Ovary (tissue), 7 donors: ENCODE measurements at regions not wholly inside any gene's neighbourhood (a gene's known extent, or its start where the extent isn't known, plus 50 kb on each side); places are given as distances from the start of the nearest gene placed in this dataset.

Source experiments
- DNase-seq, 5 donors: peaks; one replicate each; pipeline ENCODE4 v3.0.0-alpha.2; 2019 to 2020
- H3K27ac ChIP-seq, 2 donors: fragments of 200-600 bp; one replicate each; pipeline versions ENCODE4 v1.5.1 to v1.8.0; 2019 to 2022
- H3K27me3 ChIP-seq: fragments of 200-600 bp; one replicate; pipeline ENCODE4 v1.8.0; 2022
- H3K36me3 ChIP-seq: fragments of 200-600 bp; sonication (generic); one replicate; pipeline ENCODE4 v1.5.1; 2019
- H3K4me1 ChIP-seq: one replicate; pipeline ENCODE4 v1.8.1; 2013; ENCODE audit warnings: mild to moderate bottlenecking, moderate library complexity; ENCODE audit not compliant: insufficient read depth
- H3K4me3 ChIP-seq: fragments of 200-600 bp; sonication (generic); one replicate; pipeline ENCODE4 v1.5.1; 2017
- H3K9me3 ChIP-seq, 2 donors: fragments of 200-600 bp in 1 of 2; sonication (generic) in 1 of 2; one replicate each; pipeline versions ENCODE4 v1.5.1 to v1.8.1; 2013 to 2019; ENCODE audit warnings: mild to moderate bottlenecking in 1 of 2, moderate library complexity in 1 of 2
- CTCF ChIP-seq, 3 donors: fragments of 450-650 bp in 2 of 3; fragments of 200-600 bp in 1 of 3; IDR thresholded peaks; one replicate each; pipeline versions ENCODE4 v1.5.1 to v1.8.0; 2016 to 2022; ENCODE audit warnings: antibody characterized with exemption in 3 of 3, mild to moderate bottlenecking in 1 of 3
- EP300 ChIP-seq: sonication (generic); formaldehyde crosslinking; IDR thresholded peaks from one replicate; pipeline ENCODE4 v1.6.1; 2017; ENCODE audit warnings: antibody characterized with exemption
- POLR2A ChIP-seq: fragments of 450-650 bp; IDR thresholded peaks from one replicate; pipeline ENCODE4 v1.6.1; 2017; ENCODE audit warnings: antibody characterized with exemption, mild to moderate bottlenecking, moderate library complexity
- WGBS, 3 donors: extraction: QIAGEN DNeasy Blood & Tissue Kit in 1 of 3; methylation state at CpG; one replicate each; pipeline versions ENCODE4 v1.1.5 to v1.1.7; 2013 to 2017; 5-methylcytosine and 5-hydroxymethylcytosine counted together
- intact Hi-C, 4 donors: fragments of 100-400 bp; cut with DNase I; formaldehyde crosslinking; loops; one replicate each; pipeline versions ENCODE4 v1.11.0 to v1.15.1; 2022 to 2023
- donor health status: DM: no; HTN: no; CAD: no; lungs with moderate emphysema.
- donor health status: DM: no; HTN: no; CAD: no.
- donor health status: Bipolar disorder and iron deficiency.
- donor health status: DM: no; HTN: no; CAD: no.
- donor health status: DM: yes; HTN: yes; CAD: no.

- no peak for TF ChIP-seq POLR2A
- no peak for TF ChIP-seq EP300
- TF ChIP-seq CTCF (IDR thresholded peaks at IDR 0.05): no peak
- no peak overlapping the region for H3K27ac ChIP-seq
Observed at GRCh38 chr11:62035293-62035692, 67.9 kb upstream of the FTH1 start.

GRCh38 chr11:62034036-62034338 lies 66.6 kb upstream of the FTH1 start:
- Histone ChIP-seq H3K27ac (no peak overlapping the region), H3K9me3 (no peaks in the 10 kb centered on the region), H3K27me3 (no peaks in the 10 kb centered on the region), H3K4me1 (no peaks in the 10 kb centered on the region), H3K4me3 (no peak overlapping the region), H3K36me3 (no peaks in the 10 kb centered on the region)
- intact Hi-C loops: no loop called here
- TF ChIP-seq POLR2A (no peak), CTCF (IDR thresholded peaks at IDR 0.05) (no peak), EP300 (no peak)
- WGBS, 3 donors: 78 to 95% (median 83%) methylated on average over 1 of the region's 1 CpG
- no peak for DNase-seq

More at GRCh38 chr11:62035293-62035692, 67.9 kb upstream of the FTH1 start:
- H3K36me3 ChIP-seq: no peaks in the 10 kb centered on the region
- no peaks in the 10 kb centered on the region for H3K4me1 ChIP-seq
- intact Hi-C loops: no loop called here
- no peak overlapping the region for H3K4me3 ChIP-seq
- H3K27me3 ChIP-seq: no peaks in the 10 kb centered on the region
- H3K9me3 ChIP-seq: no peaks in the 10 kb centered on the region
- no peak for DNase-seq

DNA sequence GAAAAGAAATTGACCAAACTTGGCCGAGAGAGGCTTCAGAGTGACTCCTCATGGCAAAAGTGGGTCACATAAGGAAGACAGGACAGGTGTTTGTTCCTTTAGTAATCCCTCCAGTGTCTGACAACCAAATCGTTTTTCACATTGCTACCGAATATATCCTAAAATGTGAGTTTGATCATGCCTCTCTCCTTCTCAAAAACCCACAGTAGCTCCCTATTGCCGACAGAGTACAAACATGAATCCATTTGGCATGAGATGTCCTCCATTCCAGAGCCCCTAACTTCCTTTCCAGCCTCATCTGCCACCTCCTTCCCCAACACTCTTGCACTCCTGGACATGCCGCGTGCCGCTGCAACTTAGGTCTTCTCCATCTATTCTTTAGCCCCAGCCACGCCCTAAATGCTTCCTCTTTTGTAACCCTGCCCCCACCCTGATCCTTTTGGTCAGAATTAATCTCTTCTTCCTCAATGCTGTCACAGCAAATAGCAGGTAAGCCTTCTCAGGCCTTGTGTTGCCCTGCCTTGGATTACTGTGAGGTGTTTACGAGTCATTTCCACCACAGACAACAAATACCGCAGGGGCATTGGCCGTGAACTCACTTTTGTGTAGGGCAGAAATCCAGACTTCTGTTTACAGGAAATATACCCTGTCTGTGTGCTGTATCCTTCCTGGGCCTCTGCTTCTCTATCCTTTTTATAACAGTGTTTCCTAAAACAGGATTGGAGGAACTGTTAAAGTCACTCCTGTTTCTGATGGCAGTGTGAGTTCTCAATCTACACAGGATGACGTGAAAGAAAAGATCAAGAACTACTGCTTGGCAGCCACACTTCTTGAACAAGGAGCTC lies 66.0 kb upstream of the FTH1 start:
- no peak overlapping the region for H3K27ac ChIP-seq
- no peak overlapping the region for H3K4me3 ChIP-seq
- H3K9me3 ChIP-seq: no peaks in the 10 kb centered on the region
- TF ChIP-seq EP300 (no peak), POLR2A (no peak), CTCF (IDR thresholded peaks at IDR 0.05) (no peak)
- no peaks in the 10 kb centered on the region for H3K4me1 ChIP-seq
- 65 to 77% (median 68%) methylated on average over 12 of the region's 12 CpGs for WGBS, 3 donors
- H3K27me3 ChIP-seq: no peaks in the 10 kb centered on the region
- DNase-seq: no peak
- H3K36me3 ChIP-seq: no peaks in the 10 kb centered on the region
- intact Hi-C loops: no loop called here

- Histone ChIP-seq H3K27me3 (no peaks in the 10 kb centered on the region), H3K27ac (no peak overlapping the region), H3K4me3 (no peak overlapping the region), H3K9me3 (no peaks in the 10 kb centered on the region), H3K36me3 (no peaks in the 10 kb centered on the region), H3K4me1 (no peaks in the 10 kb centered on the region)
- intact Hi-C loops: no loop called here
- TF ChIP-seq EP300 (no peak), CTCF (IDR thresholded peaks at IDR 0.05) (no peak), POLR2A (no peak)
- DNase-seq: no peak
- 81 to 87% (median 83%) methylated on average over 8 of the region's 8 CpGs for WGBS, 3 donors
Observed at GRCh38 chr11:62030071-62030684, 62.7 kb upstream of the FTH1 start.
